NCI-H345 treated with DMSO at 0.1 percent for 48 hours (cell line): ENCODE measurements at regions not wholly inside any gene's neighbourhood (a gene's known extent, or its start where the extent isn't known, plus 50 kb on each side); places are given as distances from the start of the nearest gene placed in this dataset.

Experiments used
- DNase-seq: peaks from one replicate; lab custom pipeline; 2025; ENCODE audit not compliant: unreplicated experiment; lab: John Stamatoyannopoulos, UW

GRCh38 chr11:19409307-19409706 lies 168.6 kb upstream of the E2F8 start:
- no peak for DNase-seq

DNA sequence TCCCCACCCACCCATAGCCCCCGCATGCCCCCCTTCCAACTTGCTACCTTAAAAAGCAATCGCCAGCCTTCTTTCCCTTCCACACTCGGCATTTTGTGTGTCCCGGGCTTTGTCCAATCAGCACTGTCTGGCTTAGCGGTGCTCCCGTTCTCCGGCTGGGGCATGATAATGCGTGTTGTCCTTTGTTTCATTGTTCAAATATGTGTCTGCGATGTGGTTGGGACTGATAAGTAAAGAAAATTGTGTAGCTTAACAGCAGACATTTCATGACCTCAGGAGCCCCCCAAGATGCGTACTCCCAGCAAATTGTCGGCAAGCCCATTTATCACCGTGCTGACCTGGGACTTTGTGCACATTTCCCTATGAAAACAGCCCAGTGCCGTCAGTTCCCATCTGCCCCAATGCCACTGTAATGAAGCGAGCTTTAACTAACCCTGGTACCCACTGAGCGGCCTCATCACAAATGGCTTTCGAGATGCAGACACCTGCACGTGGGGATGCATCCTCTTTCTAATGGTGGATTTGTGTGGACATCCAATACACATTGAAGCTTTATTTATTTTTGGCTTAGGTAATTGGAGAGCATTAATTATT lies 167.0 kb upstream of the E2F8 start:
- no peak for DNase-seq

- DNase-seq = no peak
These were observed 165.2 kb upstream of the E2F8 start for GRCh38 chr11:19405966-19406365.

GRCh38 chr11:19404787-19405186 lies 164.0 kb upstream of the E2F8 start:
- no peak for DNase-seq

GRCh38 chr11:19403196-19403895 lies 162.6 kb upstream of the E2F8 start:
- DNase-seq = no peak

- DNase-seq = no peak
These were observed 159.6 kb upstream of the E2F8 start for GRCh38 chr11:19400296-19400695.

DNA sequence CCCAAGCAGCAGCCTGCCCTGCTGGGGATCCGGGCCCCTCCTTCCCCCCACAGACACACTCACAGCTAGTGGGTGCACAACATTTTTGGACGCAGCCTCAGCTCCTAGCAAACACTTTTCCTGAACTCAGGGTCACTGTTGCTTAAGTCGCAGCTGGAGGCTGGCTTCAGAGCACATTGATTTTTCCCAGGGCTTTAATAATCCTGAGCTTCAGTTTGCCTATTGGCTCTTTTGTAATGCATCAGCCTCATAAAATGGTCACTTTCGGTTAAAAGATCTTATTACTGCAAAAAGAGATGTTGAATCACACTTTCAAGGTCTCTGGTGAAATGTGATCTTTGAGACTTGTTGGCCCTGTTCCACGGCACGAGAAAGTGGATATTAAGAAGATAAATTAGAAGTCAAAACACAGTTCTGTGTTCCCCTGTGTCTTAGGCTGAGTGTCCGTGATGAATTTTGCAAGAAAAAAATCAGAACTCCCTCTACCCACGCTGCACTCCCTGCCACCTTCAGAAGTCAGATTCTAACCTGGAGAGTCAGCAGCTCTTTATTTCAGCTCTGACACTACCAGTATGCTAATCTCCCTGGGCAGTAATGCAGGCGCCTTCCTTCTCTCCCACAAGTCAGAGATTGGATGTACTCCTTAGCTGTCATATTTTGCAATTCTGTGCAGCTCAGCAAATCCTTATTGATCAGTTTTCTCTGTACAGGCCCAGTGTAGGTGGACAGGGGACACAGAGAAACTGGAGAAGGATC lies 158.2 kb upstream of the E2F8 start:
- DNase-seq = no peak

DNA sequence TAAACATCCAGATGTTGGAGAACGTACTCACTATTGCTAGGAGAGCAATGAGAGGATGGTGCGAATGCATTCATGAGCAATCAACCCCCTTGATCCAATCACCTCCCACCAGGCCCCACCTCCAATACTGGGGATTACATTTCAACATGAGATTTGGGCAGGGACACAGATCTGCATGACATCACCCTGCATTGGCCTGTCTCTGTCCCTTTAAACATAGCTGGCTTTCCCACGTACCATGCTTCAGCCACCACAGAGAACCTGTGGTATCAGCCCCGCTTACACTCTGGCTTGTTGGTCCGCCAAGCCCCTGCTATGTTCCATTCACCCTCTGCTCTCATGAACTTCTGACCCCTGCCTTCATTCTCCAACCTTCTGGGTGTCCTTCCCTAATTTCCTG lies 157.5 kb upstream of the E2F8 start:
- DNase-seq = no peak

- DNase-seq = no peak
These were observed 154.3 kb upstream of the E2F8 start for GRCh38 chr11:19395050-19395449.

- no peak for DNase-seq
These were observed 153.8 kb upstream of the E2F8 start for GRCh38 chr11:19394525-19395016.

- DNase-seq = no peak
These were observed 153.2 kb upstream of the E2F8 start for GRCh38 chr11:19393941-19394340.

- DNase-seq = no peak
These were observed 152.2 kb upstream of the E2F8 start for GRCh38 chr11:19392847-19393518.

DNA sequence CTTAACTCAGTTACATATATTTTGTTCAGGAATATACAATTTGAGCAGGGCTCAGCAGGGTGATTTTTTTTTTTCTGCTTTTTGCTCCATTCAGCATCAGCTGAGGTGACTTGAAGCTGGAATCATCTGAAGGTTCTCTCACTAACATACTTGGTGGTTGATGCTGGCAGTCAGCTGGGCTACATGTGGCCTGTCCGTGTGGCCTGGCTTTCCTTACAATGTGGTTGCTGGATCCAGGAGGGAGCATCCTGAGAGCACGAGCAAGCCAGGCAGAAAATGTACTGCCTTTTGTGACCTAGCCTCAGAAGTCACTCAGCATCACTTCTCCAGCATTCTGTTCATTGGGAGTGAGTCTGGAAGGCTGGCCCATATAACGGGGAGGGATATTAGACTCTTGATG lies 151.6 kb upstream of the E2F8 start:
- DNase-seq = no peak

GRCh38 chr11:19391652-19392051 lies 150.9 kb upstream of the E2F8 start:
- DNase-seq = no peak

- no peak for DNase-seq
These were observed 150.3 kb upstream of the E2F8 start for GRCh38 chr11:19391026-19391425.

GRCh38 chr11:19389787-19390303 lies 149.1 kb upstream of the E2F8 start:
- no peak for DNase-seq

DNA sequence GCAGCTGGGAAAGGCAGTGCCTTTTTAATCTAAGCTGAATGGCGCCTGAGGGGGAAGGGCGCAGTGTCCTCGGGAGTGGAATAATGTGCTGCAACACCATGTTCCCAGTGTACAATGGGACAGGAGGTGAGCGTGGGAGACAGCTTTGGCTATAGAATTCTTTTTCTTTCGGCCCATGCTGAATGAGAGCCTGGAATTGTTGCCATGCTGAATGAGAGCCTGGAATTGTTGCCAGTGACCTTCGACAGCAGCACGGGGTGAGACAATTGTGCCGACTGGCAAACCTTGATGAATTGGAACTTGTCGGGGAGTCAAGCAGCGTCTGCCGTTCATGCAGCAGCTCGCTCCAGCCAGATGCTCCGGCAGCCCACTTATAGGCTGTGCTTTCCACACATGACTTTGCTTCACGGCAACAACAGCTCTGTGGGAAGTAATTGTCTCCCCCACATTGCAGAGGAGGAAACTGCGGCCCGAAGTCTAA lies 141.4 kb upstream of the E2F8 start:
- no peak for DNase-seq

GRCh38 chr11:19380375-19380774 lies 139.6 kb upstream of the E2F8 start:
- no peak for DNase-seq

DNA sequence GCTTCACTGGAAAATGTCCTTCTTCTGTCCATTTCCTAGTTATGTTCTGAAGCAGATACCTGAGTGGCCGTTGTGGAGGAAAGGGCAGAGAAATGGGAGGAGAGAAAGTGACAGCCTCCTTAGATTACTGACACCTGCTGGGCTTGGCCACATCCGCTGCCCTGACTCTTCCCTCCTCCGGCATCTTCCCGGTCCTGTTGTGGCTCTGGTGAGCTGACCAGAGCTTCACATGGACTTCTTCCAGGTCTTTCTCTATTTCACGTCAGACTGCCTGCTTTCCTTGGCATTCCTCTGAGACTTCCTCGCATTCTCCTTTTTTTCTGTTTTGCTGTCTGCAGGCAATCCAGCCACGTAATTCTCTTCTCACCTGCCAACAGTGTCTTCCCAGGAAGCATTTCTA lies 138.7 kb upstream of the E2F8 start:
- DNase-seq = no peak

DNA sequence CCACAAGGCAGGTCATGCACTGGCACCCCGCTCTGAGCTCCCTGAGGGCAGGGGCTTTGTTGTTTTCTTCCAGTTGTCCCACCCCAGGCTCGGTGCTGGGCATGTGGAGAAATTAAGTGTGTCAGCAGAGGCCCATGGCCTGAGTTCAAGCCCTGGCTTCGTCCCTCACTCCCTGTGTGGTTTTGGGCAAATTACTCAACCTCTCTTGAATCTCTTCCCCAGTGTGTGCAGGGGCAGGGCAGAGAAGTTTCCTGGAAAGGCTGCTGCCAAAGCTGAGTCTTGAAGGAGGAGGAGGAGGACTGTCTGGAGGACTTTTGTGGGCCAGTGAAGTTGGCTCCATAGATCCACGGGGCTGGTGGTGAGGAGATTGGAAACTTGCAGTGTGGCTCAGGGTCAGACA lies 138.1 kb upstream of the E2F8 start:
- DNase-seq = no peak

GRCh38 chr11:19377881-19378280 lies 137.1 kb upstream of the E2F8 start:
- DNase-seq = no peak
